ENCODE measurements at regions not wholly inside any gene's neighbourhood (a gene's known extent, or its start where the extent isn't known, plus 50 kb on each side); places are given as distances from the start of the nearest gene placed in this dataset.
A peak's percentile ranks its signal among the peaks of the same experiment; 100 is the strongest.
"Not testable (repeated sequence)": the region's sequence is repeated elsewhere in the genome, so short reads cannot be mapped to it uniquely, and the experiment has no call there.

DNA sequence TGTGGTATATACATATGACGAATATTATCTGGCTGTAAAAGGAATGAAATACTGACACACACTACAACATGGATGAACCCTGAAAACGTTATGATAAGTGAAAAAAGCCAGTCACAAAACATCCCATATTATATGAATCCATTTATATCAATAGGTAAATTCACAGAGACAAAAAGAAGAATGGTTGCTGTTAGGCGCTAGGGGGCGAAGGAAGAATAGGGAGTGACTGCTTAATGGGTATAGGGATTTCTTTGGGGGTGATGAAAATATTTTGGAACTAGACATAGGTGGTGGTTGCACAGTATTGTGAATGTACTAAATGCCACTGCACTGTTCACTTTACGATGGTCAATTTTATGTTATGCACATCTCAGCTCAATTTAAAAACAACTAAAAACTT is 96.4 kb upstream of the EGFL6 start:
- CTCF ChIA-PET: interaction anchor here (0.6 to 1.0 kb wide), 2 partner anchors 15 to 380 kb away, joined by 3 to 4 read pairs; no protein-coding TSS in a partner anchor
- Mint-ChIP-seq H3K9me3 (ENCODE audit: low read depth) (no peaks in the 10 kb centered on the region), H3K36me3 (no peaks in the 10 kb centered on the region), H3K4me1 (peaks cover 24% of the 10 kb centered on the region), H3K27me3 (no peaks in the 10 kb centered on the region), H3K4me3 (no peak overlapping the region), H3K27ac (peak overlapping the region; percentile 85)
- no peak for ATAC-seq
- DNase-seq: no peak

DNA sequence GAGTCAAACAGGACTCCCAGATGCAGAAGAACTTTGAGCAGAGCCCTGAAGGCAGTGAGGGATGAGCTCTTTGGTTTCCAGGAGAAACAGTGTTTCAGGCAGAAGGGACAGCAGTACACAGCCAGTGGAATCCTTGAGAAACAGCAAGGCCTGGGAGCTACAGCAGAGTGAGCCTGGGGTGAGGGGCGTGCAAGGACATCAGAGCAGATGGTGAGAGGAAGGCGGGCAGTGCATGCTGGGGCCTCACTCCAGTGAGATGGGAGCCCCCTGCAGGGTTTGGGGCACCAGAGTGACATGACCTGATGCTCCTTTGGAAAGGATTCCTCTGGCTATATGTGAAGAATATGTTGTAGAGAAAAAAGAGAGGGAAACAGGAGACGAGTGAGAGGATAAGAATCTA is 98.1 kb upstream of the EGFL6 start:
- CTCF ChIA-PET: interaction anchor here (0.7 kb wide), 1 partner anchor 17 kb away, joined by 3 read pairs; no protein-coding TSS in a partner anchor
- no peak for ATAC-seq
- peaks cover 24% of the 10 kb centered on the region for H3K4me1 Mint-ChIP-seq
- no peaks in the 10 kb centered on the region for H3K36me3 Mint-ChIP-seq
- no peaks in the 10 kb centered on the region for H3K9me3 Mint-ChIP-seq (ENCODE audit: low read depth)
- DNase-seq: no peak
- H3K27me3 Mint-ChIP-seq: no peaks in the 10 kb centered on the region
- no peak overlapping the region for H3K27ac Mint-ChIP-seq
- H3K4me3 Mint-ChIP-seq: no peak overlapping the region

DNA sequence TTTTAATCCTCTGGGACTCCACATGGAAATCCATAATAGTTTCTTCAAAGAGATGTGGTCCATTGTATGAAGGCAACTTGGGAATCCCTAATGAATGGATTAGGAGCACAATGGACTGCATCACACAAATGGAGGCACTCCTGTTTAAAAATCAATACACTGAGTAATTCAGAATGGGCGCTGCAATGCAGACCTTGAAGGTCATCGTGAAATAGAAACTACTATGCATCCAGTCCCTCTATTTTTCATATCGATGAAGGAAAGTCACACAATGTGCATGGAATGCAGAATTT is 98.8 kb upstream of the EGFL6 start:
- peaks cover 24% of the 10 kb centered on the region for H3K4me1 Mint-ChIP-seq
- CTCF ChIA-PET: interaction anchor here (0.7 kb wide), 1 partner anchor 18 kb away, joined by 3 read pairs; no protein-coding TSS in a partner anchor
- H3K27me3 Mint-ChIP-seq: no peaks in the 10 kb centered on the region
- H3K4me3 Mint-ChIP-seq: no peak overlapping the region
- H3K27ac Mint-ChIP-seq: no peak overlapping the region
- H3K36me3 Mint-ChIP-seq: no peaks in the 10 kb centered on the region
- no peaks in the 10 kb centered on the region for H3K9me3 Mint-ChIP-seq (ENCODE audit: low read depth)
- no peak for ATAC-seq
- DNase-seq: no peak

DNA sequence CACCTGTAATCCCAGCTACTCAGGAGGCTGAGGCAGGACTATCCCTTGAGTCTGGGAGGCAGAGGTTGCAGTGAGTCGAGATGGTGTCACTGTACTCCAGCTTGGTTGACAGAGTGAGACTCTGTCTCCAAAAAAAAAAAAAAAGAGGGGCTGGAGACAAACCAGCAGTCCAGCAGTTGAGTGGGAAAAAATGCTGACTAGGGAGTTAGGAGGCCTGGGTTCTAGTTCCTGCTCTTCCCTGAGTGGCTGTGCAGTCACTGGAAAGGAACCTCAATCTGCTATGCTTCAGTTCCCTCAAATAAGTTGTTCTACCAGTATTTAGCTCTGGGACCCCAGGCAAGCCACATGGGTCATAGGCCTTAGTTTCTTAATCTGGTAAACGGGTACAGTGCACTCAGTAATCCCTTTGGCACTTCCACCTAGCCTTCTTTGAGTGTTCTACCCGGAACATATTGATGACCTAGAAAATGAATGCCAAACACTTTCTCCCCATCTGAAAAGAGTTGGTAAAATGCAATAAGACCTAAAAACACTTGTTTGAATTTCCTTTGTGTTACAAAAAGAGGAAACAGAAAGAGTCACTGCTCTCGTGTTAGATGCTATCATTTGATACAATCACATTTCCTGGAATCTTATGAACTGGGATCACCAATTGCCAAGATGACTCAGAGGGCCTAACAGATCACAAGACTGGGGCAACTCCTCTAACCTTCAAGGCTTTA is 99.3 kb upstream of the EGFL6 start:
- ATAC-seq: no peak
- CTCF ChIA-PET: no interaction called here
- Mint-ChIP-seq H3K27ac (no peak overlapping the region), H3K9me3 (ENCODE audit: low read depth) (no peaks in the 10 kb centered on the region), H3K4me3 (no peak overlapping the region), H3K4me1 (peaks cover 24% of the 10 kb centered on the region), H3K36me3 (no peaks in the 10 kb centered on the region), H3K27me3 (no peaks in the 10 kb centered on the region)
- no peak for DNase-seq

DNA sequence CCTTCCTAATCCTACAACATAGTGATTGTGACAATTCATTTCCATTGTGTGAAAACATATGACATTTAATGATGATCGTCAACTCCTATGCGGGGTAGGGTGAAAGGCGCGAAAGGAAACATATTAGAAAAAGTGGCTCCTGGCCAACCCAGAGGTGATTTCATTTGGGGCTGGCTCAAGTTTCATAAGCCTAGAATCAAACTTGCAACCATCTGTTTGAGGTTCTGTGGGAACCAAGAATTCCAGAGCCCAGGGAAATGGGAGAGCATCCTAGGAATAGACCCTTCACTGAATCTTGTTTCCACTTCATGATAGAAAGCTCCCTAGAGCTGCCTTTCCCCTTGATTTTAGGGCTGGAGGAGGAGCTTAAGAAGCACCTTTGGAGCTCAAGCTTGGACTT is 101.3 kb upstream of the EGFL6 start:
- H3K36me3 Mint-ChIP-seq: peaks cover 2% of the 10 kb centered on the region
- ATAC-seq: no peak
- CTCF ChIA-PET: no interaction called here
- H3K4me3 Mint-ChIP-seq: no peak overlapping the region
- no peak for DNase-seq
- H3K9me3 Mint-ChIP-seq (ENCODE audit: low read depth): no peaks in the 10 kb centered on the region
- H3K4me1 Mint-ChIP-seq: peaks cover 10% of the 10 kb centered on the region
- H3K27ac Mint-ChIP-seq: no peak overlapping the region
- H3K27me3 Mint-ChIP-seq: no peaks in the 10 kb centered on the region

DNA sequence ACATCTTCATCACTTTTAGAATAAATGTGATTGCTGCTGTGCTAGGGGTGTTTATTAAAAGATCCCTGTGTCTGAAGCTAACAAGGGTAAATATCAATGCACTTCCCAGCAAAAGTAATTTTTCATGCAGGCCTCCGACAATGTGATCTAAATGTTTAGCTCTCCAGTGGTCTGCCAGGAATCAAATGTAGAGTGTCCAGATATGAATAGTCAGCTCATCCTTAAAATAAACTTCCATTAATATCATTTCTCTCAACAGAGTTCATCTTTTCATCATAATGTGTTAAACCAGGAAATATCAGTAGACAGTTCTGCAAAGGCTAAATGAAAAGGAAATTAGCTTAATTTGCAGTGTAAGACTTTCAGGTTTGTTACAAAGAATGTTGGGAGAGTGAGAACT is 102.2 kb upstream of the EGFL6 start:
- no peak for DNase-seq
- CTCF ChIA-PET: interaction anchor here (1.2 kb wide), 1 partner anchor 21 kb away, joined by 4 read pairs; no protein-coding TSS in a partner anchor
- no peak overlapping the region for H3K27ac Mint-ChIP-seq
- no peak overlapping the region for H3K4me3 Mint-ChIP-seq
- H3K27me3 Mint-ChIP-seq: no peaks in the 10 kb centered on the region
- H3K36me3 Mint-ChIP-seq: peaks cover 7% of the 10 kb centered on the region
- H3K9me3 Mint-ChIP-seq (ENCODE audit: low read depth): peaks cover 3% of the 10 kb centered on the region
- peaks cover 7% of the 10 kb centered on the region for H3K4me1 Mint-ChIP-seq
- no peak for ATAC-seq

DNA sequence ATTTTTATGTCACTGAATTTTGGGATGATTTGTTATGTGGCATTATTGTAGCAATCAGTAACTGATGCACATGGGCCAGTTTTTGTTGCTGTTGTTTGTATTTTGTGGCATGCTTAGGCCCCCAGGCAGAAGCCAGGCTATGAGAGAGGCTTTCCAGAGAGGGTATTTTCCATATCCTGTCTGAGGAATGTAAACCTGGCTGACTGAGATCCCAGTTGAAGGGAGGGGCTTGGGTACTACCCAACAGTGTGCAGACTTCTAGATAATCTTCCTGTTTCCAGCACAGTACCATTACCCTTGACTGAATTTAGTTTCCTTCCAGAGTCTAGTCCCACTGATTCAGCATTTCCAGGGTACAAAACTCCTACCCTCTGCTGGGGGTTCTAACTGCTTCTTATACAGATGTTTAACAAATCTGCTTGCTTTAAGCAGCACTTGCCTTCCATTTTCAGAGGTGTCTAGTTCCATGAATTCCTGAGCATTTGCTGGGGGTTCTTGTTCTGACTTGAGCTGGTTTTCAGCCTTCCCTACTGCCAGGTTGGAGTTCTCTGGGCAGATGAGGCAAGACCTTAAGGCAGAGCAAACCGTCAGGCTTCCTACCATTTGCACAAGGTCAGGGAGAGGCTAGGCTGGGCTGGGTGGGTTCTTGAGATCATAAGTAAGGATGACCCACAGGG is 104.7 kb upstream of the EGFL6 start:
- Mint-ChIP-seq H3K9me3 (ENCODE audit: low read depth) (peaks cover 3% of the 10 kb centered on the region), H3K27me3 (no peaks in the 10 kb centered on the region), H3K4me1 (no peaks in the 10 kb centered on the region), H3K27ac (no peak overlapping the region), H3K4me3 (no peak overlapping the region), H3K36me3 (peaks cover 7% of the 10 kb centered on the region)
- CTCF ChIA-PET: no interaction called here
- DNase-seq (no peak), ATAC-seq (no peak)

DNA sequence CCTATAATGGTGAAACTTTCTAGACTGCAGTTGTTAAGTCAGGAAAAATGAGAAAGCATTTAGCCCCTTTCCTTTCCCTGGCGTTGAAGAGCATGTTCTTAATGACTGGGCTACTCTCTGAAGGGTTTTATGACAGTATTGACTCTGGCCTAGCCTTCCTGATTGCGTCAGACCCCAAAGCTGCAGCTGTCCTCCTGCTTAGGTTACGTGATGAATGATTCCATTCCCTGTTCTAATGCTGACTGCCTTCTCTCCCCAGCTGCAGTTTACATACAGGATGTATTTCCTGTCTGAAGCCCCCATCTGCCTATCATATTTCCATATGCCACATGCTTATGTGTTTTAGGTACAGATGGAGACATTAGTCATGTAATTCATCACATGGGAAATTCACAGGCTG is 105.8 kb upstream of the EGFL6 start:
- Mint-ChIP-seq H3K36me3 (peaks cover 7% of the 10 kb centered on the region), H3K4me1 (no peaks in the 10 kb centered on the region), H3K9me3 (ENCODE audit: low read depth) (peaks cover 3% of the 10 kb centered on the region), H3K27ac (no peak overlapping the region), H3K4me3 (no peak overlapping the region), H3K27me3 (no peaks in the 10 kb centered on the region)
- DNase-seq (no peak), ATAC-seq (no peak)
- CTCF ChIA-PET: no interaction called here

DNA sequence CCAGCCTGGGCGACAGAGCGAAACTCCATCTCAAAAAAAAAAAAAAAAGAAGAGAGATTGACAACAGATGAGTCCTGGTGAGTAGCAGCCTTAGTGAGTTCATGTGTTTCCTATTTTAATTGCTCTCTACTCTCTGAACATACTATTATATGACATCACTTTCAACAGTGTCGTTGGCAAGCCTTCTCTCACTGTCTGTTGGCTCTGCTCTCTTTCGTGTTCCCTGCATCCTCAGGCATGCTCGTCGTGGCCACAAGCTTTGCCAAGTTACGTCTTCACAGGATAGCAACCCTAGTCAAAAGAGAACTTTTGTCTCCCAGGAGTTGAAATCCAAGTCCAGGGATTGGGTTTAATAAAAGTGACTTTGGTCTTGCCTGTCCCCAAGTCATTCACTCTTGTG is 117.1 kb upstream of the EGFL6 start:
- no peak overlapping the region for H3K27ac Mint-ChIP-seq
- CTCF ChIA-PET: no interaction called here

DNA sequence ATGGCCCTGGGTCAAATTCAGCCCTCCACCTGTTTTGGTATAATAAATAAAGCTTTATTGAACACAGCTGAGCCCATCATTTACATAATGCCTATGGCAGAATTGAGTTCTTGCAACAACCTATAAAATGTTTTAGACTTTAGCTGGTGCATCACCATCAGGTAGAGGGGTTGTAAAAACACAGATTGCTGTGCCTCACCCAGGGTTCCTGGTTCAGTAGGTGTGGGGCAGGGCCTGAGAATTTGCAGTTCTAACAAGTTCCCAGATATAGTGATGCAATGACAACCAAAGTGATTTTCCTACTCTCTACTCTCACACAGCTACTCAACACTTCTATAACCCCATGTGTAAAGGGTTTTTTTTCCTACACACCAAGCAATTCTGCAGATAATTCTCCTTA is 120.0 kb upstream of the EGFL6 start:
- H3K9me3 Mint-ChIP-seq (ENCODE audit: low read depth): no peaks in the 10 kb centered on the region
- H3K4me3 Mint-ChIP-seq: no peak overlapping the region
- no peaks in the 10 kb centered on the region for H3K27me3 Mint-ChIP-seq
- H3K4me1 Mint-ChIP-seq: no peaks in the 10 kb centered on the region
- no peaks in the 10 kb centered on the region for H3K36me3 Mint-ChIP-seq
- DNase-seq: no peak
- CTCF ChIA-PET: no interaction called here
- H3K27ac Mint-ChIP-seq: no peak overlapping the region
- ATAC-seq: no peak

More for the DNA sequence above, 117.1 kb upstream of the EGFL6 start:
- Mint-ChIP-seq H3K4me1 (no peaks in the 10 kb centered on the region), H3K4me3 (no peak overlapping the region), H3K9me3 (ENCODE audit: low read depth) (no peaks in the 10 kb centered on the region), H3K27me3 (no peaks in the 10 kb centered on the region), H3K36me3 (no peaks in the 10 kb centered on the region)
- ATAC-seq (no peak), DNase-seq (no peak)

DNA sequence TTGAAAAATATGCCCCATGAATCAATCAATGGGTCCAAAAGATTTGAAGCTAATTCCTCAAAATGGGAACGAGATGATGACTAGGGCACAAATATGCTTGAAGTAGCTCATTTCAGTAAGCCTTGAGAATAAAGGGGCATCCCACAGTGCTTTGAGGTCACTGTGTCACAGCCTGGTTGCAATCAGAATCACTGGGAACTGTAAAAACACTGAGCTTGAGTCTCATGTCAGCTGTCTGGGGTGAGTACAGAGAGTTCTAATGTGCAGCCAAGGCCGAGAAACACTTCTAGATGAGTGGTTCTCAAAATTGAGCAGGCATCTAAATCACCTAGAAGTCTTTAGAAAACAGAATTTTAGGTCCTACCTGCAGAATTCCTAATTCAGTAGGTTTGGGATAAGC is 120.5 kb upstream of the EGFL6 start:
- no peak overlapping the region for H3K4me3 Mint-ChIP-seq
- CTCF ChIA-PET: no interaction called here

DNA sequence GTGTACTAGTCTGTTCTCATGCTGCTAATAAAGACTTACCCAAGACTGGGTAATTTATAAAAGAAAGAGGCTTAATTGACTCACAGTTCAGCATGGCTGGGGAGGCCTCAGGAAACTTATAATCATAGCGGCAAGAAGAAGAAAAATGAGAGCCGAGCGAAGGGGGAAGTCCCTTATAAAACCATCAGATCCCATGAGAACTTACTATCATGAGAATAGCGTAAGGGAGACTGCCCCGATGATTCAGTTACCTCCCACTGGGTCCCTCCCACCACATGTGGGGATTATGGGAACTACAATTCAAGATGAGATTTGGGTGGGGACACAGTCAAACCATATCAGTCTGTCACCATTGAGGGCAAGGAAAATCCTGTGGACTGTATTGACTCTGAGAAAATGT is 121.8 kb upstream of the ATXN3L start:
- ATAC-seq, CTCF ChIA-PET: not testable (repeated sequence)

More for the DNA sequence above, 120.5 kb upstream of the EGFL6 start:
- Mint-ChIP-seq H3K36me3 (no peaks in the 10 kb centered on the region), H3K27me3 (no peaks in the 10 kb centered on the region), H3K4me1 (no peaks in the 10 kb centered on the region), H3K27ac (no peak overlapping the region), H3K9me3 (ENCODE audit: low read depth) (no peaks in the 10 kb centered on the region)
- no peak for DNase-seq
- ATAC-seq: no peak

DNA sequence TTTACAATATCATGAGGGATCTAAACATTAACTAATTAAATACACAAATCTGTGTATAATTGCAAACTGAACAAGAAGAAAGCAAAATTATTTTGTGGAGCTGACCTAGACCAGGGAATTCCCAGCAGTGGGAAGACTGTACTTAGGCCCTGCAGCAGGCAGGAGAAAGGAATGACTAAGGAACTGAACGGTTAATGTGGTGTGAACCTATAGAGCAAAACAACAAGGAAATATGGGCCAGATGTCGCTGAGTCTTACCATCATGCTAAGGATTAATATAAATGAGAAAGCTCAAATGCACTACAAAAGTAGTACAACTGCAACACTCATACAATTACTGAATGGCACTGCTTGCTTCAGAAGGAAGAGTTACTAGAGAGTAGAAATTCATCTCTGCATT is 120.3 kb upstream of the ATXN3L start:
- no peak for ATAC-seq
- CTCF ChIA-PET: no interaction called here
- Mint-ChIP-seq H3K4me1 (no peaks in the 10 kb centered on the region), H3K4me3 (no peak overlapping the region), H3K27ac (no peak overlapping the region), H3K27me3 (no peaks in the 10 kb centered on the region), H3K9me3 (ENCODE audit: low read depth) (no peaks in the 10 kb centered on the region), H3K36me3 (no peaks in the 10 kb centered on the region)
- no peak for DNase-seq

More for the DNA sequence above, 121.8 kb upstream of the ATXN3L start:
- not testable (repeated sequence) for H3K27me3 Mint-ChIP-seq; H3K4me3 Mint-ChIP-seq; DNase-seq; H3K4me1 Mint-ChIP-seq; H3K27ac Mint-ChIP-seq; H3K36me3 Mint-ChIP-seq; H3K9me3 Mint-ChIP-seq (ENCODE audit: low read depth)

DNA sequence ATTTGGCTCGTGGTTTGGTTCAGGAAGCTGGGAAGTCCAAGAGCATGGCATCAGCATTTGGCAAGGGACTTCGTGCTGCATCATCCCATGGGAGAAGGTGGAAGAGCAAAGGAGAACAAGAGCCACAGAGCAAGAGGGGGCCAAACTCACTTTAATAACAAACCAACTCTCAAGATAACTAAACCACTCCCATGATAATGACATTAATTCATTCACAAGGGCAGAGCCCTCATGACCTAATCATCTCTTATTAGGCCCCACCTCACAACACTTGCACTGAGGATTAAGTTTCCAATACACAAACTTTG is 113.4 kb upstream of the ATXN3L start:
- no peaks in the 10 kb centered on the region for H3K36me3 Mint-ChIP-seq
- no peak overlapping the region for H3K4me3 Mint-ChIP-seq
- no peaks in the 10 kb centered on the region for H3K27me3 Mint-ChIP-seq
- H3K4me1 Mint-ChIP-seq: peaks cover 4% of the 10 kb centered on the region
- H3K9me3 Mint-ChIP-seq (ENCODE audit: low read depth): no peaks in the 10 kb centered on the region
- H3K27ac Mint-ChIP-seq: no peak overlapping the region
- CTCF ChIA-PET: no interaction called here
- ATAC-seq (no peak), DNase-seq (no peak)

All from activated CD8-positive, alpha-beta memory T cell treated with anti-CD3 and anti-CD28 coated beads, Interleukin-2, amount 10 ng/mL, durations not matched to agents 7 days and 5 days (primary cell).